ENCODE measurements at regions not wholly inside any gene's neighbourhood (a gene's known extent, or its start where the extent isn't known, plus 50 kb on each side); places are given as distances from the start of the nearest gene placed in this dataset.

DNA sequence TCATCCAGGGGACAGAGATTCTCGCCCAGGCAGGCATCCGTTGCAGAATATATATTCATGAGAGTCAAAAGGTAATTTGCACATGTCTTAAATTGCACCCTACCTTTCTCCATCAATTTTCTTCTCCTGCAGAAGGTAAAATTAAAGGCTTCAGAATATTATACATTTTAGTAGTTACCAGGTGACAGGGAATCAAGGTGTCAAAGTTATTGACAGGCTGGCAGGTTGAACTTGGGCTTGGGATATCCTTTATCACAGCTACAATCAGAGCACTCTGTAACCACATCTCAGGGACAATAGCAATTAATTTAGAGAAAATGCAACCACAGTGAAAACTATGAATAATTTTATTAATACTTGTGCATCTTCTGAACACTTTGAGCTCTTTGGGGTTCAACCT, 66.9 kb upstream of the GSC start:
- H3K27ac ChIP-seq = no peak overlapping the region
- no peaks in the 10 kb centered on the region for H3K9me3 ChIP-seq
- TF ChIP-seq, protein P1, sequence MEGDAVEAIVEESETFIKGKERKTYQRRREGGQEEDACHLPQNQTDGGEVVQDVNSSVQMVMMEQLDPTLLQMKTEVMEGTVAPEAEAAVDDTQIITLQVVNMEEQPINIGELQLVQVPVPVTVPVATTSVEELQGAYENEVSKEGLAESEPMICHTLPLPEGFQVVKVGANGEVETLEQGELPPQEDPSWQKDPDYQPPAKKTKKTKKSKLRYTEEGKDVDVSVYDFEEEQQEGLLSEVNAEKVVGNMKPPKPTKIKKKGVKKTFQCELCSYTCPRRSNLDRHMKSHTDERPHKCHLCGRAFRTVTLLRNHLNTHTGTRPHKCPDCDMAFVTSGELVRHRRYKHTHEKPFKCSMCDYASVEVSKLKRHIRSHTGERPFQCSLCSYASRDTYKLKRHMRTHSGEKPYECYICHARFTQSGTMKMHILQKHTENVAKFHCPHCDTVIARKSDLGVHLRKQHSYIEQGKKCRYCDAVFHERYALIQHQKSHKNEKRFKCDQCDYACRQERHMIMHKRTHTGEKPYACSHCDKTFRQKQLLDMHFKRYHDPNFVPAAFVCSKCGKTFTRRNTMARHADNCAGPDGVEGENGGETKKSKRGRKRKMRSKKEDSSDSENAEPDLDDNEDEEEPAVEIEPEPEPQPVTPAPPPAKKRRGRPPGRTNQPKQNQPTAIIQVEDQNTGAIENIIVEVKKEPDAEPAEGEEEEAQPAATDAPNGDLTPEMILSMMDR (IDR thresholded peaks at IDR 0.05) = no peak
- intact Hi-C loops (cut with DNase I) = no loop called here
- no peaks in the 10 kb centered on the region for H3K27me3 ChIP-seq
- no peaks in the 10 kb centered on the region for H3K36me3 ChIP-seq
- no peak overlapping the region for H3K4me3 ChIP-seq
- H3K4me1 ChIP-seq = no peaks in the 10 kb centered on the region
- no peak for DNase-seq (ENCODE audit: low spot score in 2 of 2)

DNA sequence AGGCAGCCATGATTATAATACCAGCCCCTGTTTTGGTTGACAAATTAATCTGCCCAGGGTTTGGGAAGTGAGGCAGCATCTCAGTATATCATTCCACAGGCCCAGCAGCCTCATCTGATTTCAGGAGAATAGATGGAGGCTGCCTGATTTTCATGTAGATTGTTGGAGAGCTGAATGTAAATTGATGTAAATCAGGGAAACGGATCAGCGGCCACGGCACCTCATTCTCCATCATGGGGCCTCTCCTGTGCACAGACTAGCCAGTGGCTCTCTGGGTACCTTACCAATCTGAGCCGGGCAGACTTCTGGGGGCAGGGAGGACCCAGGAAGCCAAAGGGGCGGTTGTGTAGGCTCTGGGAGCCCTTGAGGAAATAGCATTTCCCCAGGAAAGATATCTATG, 63.7 kb upstream of the GSC start:
- H3K9me3 ChIP-seq = no peaks in the 10 kb centered on the region
- no peaks in the 10 kb centered on the region for H3K4me1 ChIP-seq
- intact Hi-C loops (cut with DNase I) = no loop called here
- H3K36me3 ChIP-seq = no peaks in the 10 kb centered on the region
- TF ChIP-seq, protein P1 (IDR thresholded peaks at IDR 0.05) = no peak
- no peak for DNase-seq (ENCODE audit: low spot score in 2 of 2)
- no peak overlapping the region for H3K4me3 ChIP-seq
- no peaks in the 10 kb centered on the region for H3K27me3 ChIP-seq
- no peak overlapping the region for H3K27ac ChIP-seq

DNA sequence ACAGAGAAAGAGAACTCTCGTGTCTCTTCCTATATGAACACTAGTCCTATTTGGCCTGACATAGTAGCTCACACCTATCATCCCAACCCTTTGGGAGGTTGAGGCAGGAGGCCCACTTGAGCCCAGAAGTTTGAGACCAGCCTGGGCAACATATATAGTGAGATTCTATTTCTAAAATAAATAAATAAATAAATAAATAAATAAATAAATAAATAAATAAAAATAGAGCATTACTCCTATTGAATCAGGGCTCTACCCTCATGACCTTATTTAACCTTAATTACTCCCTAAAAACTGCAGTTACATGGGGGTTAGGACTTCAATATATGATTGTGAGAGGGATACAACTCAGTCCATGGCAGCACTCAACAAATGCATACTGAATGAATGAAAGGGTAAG, 61.2 kb upstream of the GSC start:
- no peaks in the 10 kb centered on the region for H3K36me3 ChIP-seq
- H3K27ac ChIP-seq = no peak overlapping the region
- TF ChIP-seq, protein P1 (IDR thresholded peaks at IDR 0.05) = no peak
- no peak overlapping the region for H3K4me3 ChIP-seq
- no peaks in the 10 kb centered on the region for H3K27me3 ChIP-seq
- intact Hi-C loops (cut with DNase I) = no loop called here
- DNase-seq (ENCODE audit: low spot score in 2 of 2) = no peak
- peaks cover 0 to 2% of the 10 kb centered on the region in 2 donors for H3K4me1 ChIP-seq
- no peaks in the 10 kb centered on the region for H3K9me3 ChIP-seq

DNA sequence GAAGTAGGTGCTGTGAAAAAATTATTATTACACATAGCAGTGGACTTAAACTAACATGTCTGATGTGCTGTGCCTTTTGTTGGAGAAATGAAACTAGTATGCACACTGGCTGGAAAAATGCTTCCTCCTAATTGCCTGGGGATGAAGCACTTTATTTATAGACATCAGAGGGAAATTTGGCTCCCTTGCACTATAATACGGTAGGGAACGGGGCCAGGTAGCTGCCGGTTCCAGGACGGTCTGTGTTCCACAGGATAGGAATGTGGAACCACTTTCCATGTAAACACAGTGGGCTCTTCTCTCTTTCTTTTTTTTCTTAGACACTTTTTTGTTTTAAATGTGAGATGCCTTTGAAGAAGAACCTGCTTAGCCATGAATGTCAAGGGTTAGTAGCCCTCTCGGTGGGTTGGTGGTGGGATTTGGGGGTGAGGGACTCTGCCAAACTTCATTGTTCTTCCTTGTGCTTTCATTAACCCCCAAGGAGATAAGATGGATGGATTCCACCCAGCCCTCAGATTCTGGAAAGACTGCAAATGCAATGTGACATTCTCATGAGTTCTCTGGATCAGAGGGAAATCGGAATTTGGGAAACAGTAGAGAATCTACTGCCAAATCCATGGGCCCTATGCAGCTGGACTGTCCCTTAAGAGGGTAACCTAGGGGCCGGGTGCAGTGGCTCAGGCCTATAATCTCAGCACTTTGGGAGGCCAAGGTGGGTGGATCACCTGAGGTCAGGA, 58.0 kb upstream of the GSC start:
- Histone ChIP-seq H3K4me3 (no peak overlapping the region), H3K36me3 (no peaks in the 10 kb centered on the region), H3K9me3 (no peaks in the 10 kb centered on the region), H3K27ac (no peak overlapping the region), H3K4me1 (peaks cover 0 to 2% of the 10 kb centered on the region in 2 donors), H3K27me3 (no peaks in the 10 kb centered on the region)
- DNase-seq (ENCODE audit: low spot score in 2 of 2) = no peak
- TF ChIP-seq, protein P1 (IDR thresholded peaks at IDR 0.05) = no peak
- intact Hi-C loops (cut with DNase I) = no loop called here

DNA sequence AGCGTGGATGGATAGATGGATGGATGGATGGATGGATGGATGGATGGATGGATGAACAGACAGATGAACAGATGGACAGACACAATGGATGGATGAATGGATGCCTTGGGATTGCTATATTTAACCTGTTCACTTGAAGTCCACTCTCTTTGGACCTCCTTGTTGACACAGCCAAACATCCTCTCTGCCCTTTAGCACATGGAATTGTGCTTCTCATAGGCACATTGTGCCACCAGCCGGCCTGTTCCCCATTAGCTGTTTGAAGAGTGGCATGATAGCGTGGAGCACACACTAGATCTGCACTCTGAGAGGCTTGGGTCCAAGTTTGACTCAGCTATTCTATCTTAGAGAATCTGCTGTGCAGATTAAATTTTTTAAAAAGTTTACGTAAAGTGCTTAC, 56.9 kb upstream of the GSC start:
- TF ChIP-seq, protein P1 (IDR thresholded peaks at IDR 0.05) = no peak
- Histone ChIP-seq H3K4me3 (no peak overlapping the region), H3K27ac (no peak overlapping the region), H3K4me1 (peaks cover 0 to 2% of the 10 kb centered on the region in 2 donors), H3K36me3 (no peaks in the 10 kb centered on the region), H3K9me3 (no peaks in the 10 kb centered on the region), H3K27me3 (no peaks in the 10 kb centered on the region)
- intact Hi-C loops (cut with DNase I) = no loop called here
- DNase-seq (ENCODE audit: low spot score in 2 of 2) = no peak
